ENCODE measurements at regions not wholly inside any gene's neighbourhood (a gene's known extent, or its start where the extent isn't known, plus 50 kb on each side); places are given as distances from the start of the nearest gene placed in this dataset.

DNA sequence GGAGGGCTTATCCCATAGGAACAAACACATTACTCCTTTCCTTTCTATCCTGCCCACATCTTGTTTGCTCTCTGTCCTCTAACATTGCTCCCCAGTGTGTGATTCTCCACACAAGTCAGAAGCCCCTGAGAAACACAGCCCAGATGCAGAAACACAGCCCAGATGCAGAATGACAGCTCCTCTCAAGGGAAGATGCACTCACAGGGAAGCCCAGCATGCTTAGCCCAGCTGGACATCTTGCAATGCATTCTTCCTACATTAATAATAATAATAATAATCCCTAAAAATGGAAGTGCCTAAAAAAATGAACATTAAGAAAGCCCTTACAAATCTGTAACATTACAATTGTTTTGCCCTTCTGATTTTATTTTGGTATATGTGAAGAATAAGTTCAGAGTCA is 172.1 kb downstream of the CBLN2 start:
- TF ChIP-seq FOXM1 (IDR thresholded peaks at IDR 0.05; ENCODE audit: borderline replicate concordance, low read depth) (no peak), CREB1 (IDR thresholded peaks at IDR 0.05; ENCODE audit: low read depth) (no peak), TAF1 (IDR thresholded peaks at IDR 0.05; ENCODE audit: low read depth) (no peak), ZBTB7A (IDR thresholded peaks at IDR 0.05; ENCODE audit: low read depth) (no peak), EP300 (IDR thresholded peaks at IDR 0.05; ENCODE audit: borderline replicate concordance) (no peak), RAD21 (IDR thresholded peaks at IDR 0.05; ENCODE audit: low read depth) (no peak), EGR1 (IDR thresholded peaks at IDR 0.05) (no peak), NFIC (IDR thresholded peaks at IDR 0.05) (no peak)
- TF ChIP-seq, protein P1, sequence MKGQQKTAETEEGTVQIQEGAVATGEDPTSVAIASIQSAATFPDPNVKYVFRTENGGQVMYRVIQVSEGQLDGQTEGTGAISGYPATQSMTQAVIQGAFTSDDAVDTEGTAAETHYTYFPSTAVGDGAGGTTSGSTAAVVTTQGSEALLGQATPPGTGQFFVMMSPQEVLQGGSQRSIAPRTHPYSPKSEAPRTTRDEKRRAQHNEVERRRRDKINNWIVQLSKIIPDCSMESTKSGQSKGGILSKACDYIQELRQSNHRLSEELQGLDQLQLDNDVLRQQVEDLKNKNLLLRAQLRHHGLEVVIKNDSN (IDR thresholded peaks at IDR 0.05), result no peak

- no peak for TF ChIP-seq YY1 (IDR thresholded peaks at IDR 0.05; ENCODE audit: low read depth)
- TF ChIP-seq, protein P1 (IDR thresholded peaks at IDR 0.05), result no peak
- no peak for TF ChIP-seq EGR1 (IDR thresholded peaks at IDR 0.05)
- TF ChIP-seq, protein P2, sequence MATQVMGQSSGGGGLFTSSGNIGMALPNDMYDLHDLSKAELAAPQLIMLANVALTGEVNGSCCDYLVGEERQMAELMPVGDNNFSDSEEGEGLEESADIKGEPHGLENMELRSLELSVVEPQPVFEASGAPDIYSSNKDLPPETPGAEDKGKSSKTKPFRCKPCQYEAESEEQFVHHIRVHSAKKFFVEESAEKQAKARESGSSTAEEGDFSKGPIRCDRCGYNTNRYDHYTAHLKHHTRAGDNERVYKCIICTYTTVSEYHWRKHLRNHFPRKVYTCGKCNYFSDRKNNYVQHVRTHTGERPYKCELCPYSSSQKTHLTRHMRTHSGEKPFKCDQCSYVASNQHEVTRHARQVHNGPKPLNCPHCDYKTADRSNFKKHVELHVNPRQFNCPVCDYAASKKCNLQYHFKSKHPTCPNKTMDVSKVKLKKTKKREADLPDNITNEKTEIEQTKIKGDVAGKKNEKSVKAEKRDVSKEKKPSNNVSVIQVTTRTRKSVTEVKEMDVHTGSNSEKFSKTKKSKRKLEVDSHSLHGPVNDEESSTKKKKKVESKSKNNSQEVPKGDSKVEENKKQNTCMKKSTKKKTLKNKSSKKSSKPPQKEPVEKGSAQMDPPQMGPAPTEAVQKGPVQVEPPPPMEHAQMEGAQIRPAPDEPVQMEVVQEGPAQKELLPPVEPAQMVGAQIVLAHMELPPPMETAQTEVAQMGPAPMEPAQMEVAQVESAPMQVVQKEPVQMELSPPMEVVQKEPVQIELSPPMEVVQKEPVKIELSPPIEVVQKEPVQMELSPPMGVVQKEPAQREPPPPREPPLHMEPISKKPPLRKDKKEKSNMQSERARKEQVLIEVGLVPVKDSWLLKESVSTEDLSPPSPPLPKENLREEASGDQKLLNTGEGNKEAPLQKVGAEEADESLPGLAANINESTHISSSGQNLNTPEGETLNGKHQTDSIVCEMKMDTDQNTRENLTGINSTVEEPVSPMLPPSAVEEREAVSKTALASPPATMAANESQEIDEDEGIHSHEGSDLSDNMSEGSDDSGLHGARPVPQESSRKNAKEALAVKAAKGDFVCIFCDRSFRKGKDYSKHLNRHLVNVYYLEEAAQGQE (IDR thresholded peaks at IDR 0.05; ENCODE audit: low read depth), result no peak
- TF ChIP-seq, protein P3, sequence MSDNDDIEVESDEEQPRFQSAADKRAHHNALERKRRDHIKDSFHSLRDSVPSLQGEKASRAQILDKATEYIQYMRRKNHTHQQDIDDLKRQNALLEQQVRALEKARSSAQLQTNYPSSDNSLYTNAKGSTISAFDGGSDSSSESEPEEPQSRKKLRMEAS (IDR thresholded peaks at IDR 0.05), result no peak
- TF ChIP-seq CREB1 (IDR thresholded peaks at IDR 0.05; ENCODE audit: low read depth), result no peak
- TF ChIP-seq RAD21 (IDR thresholded peaks at IDR 0.05; ENCODE audit: low read depth), result no peak
Measured at GRCh38 chr18:72368308-72368707, 175.8 kb downstream of the CBLN2 start.

- TF ChIP-seq YY1 (IDR thresholded peaks at IDR 0.05; ENCODE audit: low read depth) (no peak), NFIC (IDR thresholded peaks at IDR 0.05) (no peak), FOXM1 (IDR thresholded peaks at IDR 0.05; ENCODE audit: borderline replicate concordance, low read depth) (no peak), EGR1 (IDR thresholded peaks at IDR 0.05) (no peak), TCF12 (IDR thresholded peaks at IDR 0.05; ENCODE audit: low read depth) (no peak), CREB1 (IDR thresholded peaks at IDR 0.05; ENCODE audit: low read depth) (no peak), TAF1 (IDR thresholded peaks at IDR 0.05; ENCODE audit: low read depth) (no peak), CEBPB (IDR thresholded peaks at IDR 0.05) (no peak), EP300 (IDR thresholded peaks at IDR 0.05; ENCODE audit: borderline replicate concordance) (no peak), RAD21 (IDR thresholded peaks at IDR 0.05; ENCODE audit: low read depth) (no peak)
- TF ChIP-seq, protein P3 (IDR thresholded peaks at IDR 0.05), result no peak
- TF ChIP-seq, protein P1 (IDR thresholded peaks at IDR 0.05), result no peak
Measured at GRCh38 chr18:72360634-72361033, 183.5 kb downstream of the CBLN2 start.

DNA sequence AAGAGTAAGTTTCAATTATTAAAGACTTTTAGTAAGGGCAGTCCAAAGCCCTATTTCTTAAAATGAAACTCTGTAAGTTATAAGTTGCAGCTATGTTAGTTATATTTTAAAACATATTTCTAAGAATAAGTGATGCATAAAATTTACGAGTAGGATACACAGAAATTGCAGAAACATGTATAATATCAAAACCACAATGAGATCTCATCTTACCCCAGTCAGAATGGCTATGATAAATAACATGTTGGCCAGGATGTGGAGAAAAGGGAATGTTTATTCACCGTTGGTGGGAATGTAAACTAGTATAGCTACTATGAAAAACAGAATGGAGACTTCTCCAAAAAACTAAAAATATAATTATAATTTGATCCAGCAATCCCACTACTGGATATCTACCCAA is 201.2 kb downstream of the CBLN2 start:
- no peak for TF ChIP-seq ZBTB7A (IDR thresholded peaks at IDR 0.05; ENCODE audit: low read depth)
- no peak for TF ChIP-seq EP300 (IDR thresholded peaks at IDR 0.05; ENCODE audit: borderline replicate concordance)
- no peak for TF ChIP-seq TEAD4 (IDR thresholded peaks at IDR 0.05)
- TF ChIP-seq FOXM1 (IDR thresholded peaks at IDR 0.05; ENCODE audit: borderline replicate concordance, low read depth), result no peak
- no peak for TF ChIP-seq CREB1 (IDR thresholded peaks at IDR 0.05; ENCODE audit: low read depth)
- TF ChIP-seq, protein P3 (IDR thresholded peaks at IDR 0.05), result no peak
- TF ChIP-seq TCF12 (IDR thresholded peaks at IDR 0.05; ENCODE audit: low read depth), result no peak
- TF ChIP-seq YY1 (IDR thresholded peaks at IDR 0.05; ENCODE audit: low read depth), result no peak
- TF ChIP-seq NFIC (IDR thresholded peaks at IDR 0.05), result no peak
- TF ChIP-seq CEBPB (IDR thresholded peaks at IDR 0.05), result no peak
- TF ChIP-seq, protein P2 (IDR thresholded peaks at IDR 0.05; ENCODE audit: low read depth), result no peak

- TF ChIP-seq NFIC (IDR thresholded peaks at IDR 0.05) (no peak), YY1 (IDR thresholded peaks at IDR 0.05; ENCODE audit: low read depth) (no peak), ZBTB7A (IDR thresholded peaks at IDR 0.05; ENCODE audit: low read depth) (no peak), FOXM1 (IDR thresholded peaks at IDR 0.05; ENCODE audit: borderline replicate concordance, low read depth) (no peak), EP300 (IDR thresholded peaks at IDR 0.05; ENCODE audit: borderline replicate concordance) (no peak), TAF1 (IDR thresholded peaks at IDR 0.05; ENCODE audit: low read depth) (no peak), CREB1 (IDR thresholded peaks at IDR 0.05; ENCODE audit: low read depth) (no peak), EGR1 (IDR thresholded peaks at IDR 0.05) (no peak), TEAD4 (IDR thresholded peaks at IDR 0.05) (no peak), TCF12 (IDR thresholded peaks at IDR 0.05; ENCODE audit: low read depth) (no peak)
- TF ChIP-seq, protein P1 (IDR thresholded peaks at IDR 0.05), result no peak
- TF ChIP-seq, protein P3 (IDR thresholded peaks at IDR 0.05), result no peak
Measured at GRCh38 chr18:72339976-72340375, 204.2 kb downstream of the CBLN2 start.

Data from Ishikawa (cell line).